GM18507 (cell line): ENCODE measurements at regions not wholly inside any gene's neighbourhood (a gene's known extent, or its start where the extent isn't known, plus 50 kb on each side); places are given as distances from the start of the nearest gene placed in this dataset.
"Not testable (repeated sequence)": the region's sequence is repeated elsewhere in the genome, so short reads cannot be mapped to it uniquely, and the experiment has no call there.

Source experiments
- DNase-seq: peaks from one replicate; pipeline ENCODE4 v3.0.0; 2011; ENCODE audit warnings: low read depth; ENCODE audit not compliant: insufficient read length; ENCODE audit errors: extremely low spot score
- FAIRE-seq: peaks from 2 replicates; lab custom pipeline; 2011; peaks lifted over from hg19 to GRCh38; lab: Jason Lieb, UNC

GRCh38 chr4:127479031-127479622, 153.6 kb upstream of the INTU start:
- no peak for DNase-seq
- FAIRE-seq = no peak

DNA sequence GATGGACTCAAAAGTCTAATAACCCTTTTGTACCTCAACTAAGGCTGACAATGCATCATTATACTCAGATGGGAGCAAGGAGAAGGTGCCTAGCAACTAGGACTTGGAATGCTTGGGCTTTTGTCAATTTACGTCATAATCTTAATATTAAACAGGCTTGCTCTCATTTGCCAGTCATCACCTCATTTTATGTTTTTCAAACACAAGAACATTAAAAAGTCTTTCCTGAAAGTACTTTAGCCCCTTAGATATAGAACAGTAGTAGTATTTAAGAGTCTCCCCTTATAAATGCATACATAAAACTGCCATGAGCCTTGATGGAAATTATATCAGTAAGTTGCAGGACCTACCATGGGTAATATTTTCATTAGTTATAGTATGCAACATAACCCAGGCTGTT, 150.7 kb upstream of the INTU start:
- FAIRE-seq (no peak), DNase-seq (no peak)

DNA sequence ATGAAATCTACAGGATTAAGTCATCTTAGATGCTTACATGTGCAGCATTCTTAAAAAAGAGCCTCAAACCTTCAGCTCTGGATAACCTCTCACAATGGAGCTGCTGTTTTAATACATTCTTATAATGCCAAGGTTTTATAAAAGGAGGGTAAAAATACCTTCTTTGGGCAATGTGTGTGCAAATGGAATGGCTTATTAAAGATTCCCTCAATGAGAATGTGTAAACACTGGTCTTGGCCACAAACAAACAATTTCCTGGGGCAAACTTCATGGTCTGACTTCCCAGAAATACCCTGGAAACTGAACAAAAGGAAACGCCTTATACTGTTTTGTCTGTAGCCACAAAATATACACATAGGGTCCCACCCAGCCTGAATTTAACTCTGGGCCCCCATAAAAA, 148.6 kb upstream of the INTU start:
- FAIRE-seq (no peak), DNase-seq (no peak)

DNA sequence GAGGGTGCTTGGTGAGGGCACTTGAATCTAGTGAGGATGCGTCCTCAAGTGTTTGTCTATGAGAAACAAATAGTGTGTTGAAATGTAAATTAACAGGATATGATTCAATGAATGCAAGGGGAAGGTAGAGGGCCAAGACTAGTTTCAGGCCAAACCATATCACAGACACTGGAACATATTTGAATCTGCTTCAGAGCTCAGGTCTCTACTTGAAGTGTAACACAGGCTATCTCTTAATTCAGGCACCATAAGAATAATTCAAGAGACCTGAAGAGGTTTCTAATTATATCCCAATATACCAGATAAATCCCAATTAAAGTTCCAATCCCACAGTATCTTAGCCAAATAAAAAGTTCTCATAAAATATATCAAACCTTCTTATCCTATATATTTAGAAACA, 146.5 kb upstream of the INTU start:
- no peak for FAIRE-seq
- DNase-seq = no peak

DNA sequence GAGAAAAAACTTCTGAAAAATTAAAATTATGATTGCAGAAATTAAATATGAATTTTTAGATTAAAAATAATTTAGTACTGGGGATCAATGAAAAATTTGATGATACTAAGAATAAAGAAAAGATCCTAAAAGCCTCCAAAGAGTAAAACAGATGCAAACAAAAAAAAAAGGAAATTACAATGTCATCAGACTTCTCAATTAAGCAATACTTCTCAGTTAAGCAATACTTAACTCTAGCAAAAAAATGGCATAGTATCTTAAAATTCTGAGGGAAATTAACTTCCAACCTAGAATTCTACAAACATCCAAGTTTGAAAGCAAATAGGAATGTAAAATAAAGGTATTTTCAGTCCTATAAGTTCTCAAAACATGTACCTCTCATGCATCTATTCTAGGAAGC, 141.2 kb upstream of the INTU start:
- DNase-seq = no peak
- FAIRE-seq = no peak

DNA sequence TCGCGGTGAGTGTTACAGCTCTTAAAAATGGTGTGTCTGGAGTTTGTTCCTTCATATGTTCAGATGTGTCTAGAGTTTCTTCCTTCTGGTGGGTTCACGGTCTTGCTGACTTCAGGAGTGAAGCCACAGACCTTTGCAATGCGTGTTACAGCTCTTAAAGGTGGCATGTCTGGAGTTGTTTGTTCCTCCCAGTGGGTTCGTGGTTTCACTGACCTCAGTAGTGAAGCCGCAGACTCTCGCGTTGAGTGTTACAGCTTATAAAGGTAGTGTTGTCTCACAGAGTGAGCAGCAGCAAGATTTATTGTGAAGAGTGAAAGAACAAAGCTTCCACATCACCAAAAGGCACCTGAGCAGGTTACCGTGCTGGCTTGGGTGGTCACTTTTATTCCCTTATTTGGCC, 135.9 kb upstream of the INTU start:
- not testable (repeated sequence) for FAIRE-seq, DNase-seq

DNA sequence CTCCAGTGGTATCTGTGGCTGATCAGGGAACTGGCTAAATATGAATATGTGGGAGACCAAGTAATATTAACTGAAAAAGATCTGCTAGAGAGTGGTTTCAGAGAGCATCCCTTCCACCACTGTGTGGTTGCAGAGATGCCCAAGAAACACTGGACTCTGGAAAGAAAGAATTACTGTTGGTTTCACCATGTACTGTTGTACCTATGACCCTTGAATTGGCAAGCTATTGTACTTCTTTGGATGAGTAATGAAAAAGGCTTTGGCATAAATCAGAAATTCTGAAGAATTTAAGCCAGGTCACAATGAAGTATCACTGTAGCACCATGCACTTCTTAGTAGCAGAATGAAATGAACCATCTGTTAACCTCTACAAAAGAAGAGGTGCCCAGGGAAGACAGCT, 134.4 kb upstream of the INTU start:
- no peak for DNase-seq

GRCh38 chr4:127500242-127500641, 132.5 kb upstream of the INTU start:
- FAIRE-seq (no peak), DNase-seq (no peak)

More for the DNA sequence above, 134.4 kb upstream of the INTU start:
- no peak for FAIRE-seq

DNA sequence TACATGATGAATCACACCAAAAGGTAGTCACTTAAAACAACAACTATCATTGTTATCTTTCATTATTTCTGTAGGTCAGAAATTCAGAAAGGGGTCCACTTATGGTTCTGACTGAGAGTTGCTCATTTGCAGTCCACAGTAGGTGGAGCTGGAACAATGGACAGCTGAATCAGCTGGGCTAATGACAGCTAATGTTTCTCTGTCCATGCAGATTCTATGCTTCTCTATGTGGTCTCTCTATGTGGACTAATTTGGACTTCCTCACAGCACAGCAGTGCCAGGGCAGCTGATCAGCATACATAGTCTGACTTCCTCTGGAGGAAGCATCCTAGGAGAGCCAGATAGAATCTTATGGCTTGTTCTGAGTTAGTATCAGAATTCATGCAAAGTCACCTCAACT, 131.7 kb upstream of the INTU start:
- DNase-seq (no peak), FAIRE-seq (no peak)

- DNase-seq = no peak
- FAIRE-seq = no peak
Measured at GRCh38 chr4:127503111-127503510, 129.6 kb upstream of the INTU start.

DNA sequence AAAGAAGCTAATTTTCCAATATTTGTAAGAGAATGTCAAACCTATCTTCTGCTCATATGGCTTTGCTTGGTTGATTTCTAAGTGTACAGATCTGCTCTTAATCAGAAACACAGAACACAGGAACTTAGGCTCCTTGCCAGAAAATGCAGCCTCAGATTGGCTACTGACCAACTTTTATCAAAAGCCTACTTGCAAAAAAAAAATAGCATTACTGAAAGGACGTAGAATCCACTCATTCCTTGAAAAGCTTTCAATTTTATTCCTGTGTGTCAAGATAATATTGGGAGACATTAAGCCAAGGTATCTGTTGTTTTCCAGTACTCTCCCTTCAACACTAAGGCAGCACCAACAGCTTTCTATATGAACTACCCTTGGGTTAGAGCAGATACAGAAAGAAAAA, 127.6 kb upstream of the INTU start:
- no peak for FAIRE-seq

DNA sequence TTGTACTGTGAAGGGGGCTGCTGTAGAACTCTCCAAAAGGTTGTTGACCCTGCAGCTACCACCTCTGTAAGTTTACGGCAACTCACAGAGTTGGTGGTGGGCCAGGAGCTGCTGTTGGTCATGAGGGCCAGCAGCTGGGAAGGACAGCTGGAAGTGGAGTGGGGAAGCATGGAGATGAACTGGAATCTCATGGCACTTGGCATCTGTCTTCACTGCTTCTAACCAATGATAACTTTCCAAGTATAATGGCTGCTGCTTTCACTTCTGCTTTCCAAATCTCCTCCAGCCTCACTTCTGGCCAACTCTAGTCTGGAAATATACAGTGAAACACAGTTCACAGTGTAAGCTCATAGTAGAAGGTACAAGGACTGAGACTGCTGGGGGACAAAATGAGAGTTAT, 126.5 kb upstream of the INTU start:
- FAIRE-seq = no peak
- DNase-seq = no peak

More for the DNA sequence above, 127.6 kb upstream of the INTU start:
- no peak for DNase-seq

DNA sequence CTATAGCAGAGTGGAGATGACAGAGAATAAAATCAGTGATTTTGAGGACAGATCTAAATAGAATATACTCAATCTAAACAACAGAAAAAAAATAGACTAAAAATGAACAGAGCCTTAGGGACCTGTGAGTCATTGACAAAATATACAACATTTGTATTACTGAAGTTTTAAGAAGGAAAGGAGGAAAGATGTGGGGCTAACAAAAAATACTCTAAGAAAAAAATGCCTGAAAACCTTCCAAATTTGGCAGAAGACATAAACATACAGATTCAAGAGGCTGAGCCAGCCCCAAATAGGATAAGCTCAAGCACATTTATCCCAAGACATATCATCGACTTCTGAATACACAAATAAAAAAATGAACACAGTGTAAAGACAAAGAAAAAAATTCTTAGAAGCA, 123.6 kb upstream of the INTU start:
- DNase-seq (no peak), FAIRE-seq (no peak)

GRCh38 chr4:127512672-127513071, 120.1 kb upstream of the INTU start:
- not testable (repeated sequence) for DNase-seq, FAIRE-seq

DNA sequence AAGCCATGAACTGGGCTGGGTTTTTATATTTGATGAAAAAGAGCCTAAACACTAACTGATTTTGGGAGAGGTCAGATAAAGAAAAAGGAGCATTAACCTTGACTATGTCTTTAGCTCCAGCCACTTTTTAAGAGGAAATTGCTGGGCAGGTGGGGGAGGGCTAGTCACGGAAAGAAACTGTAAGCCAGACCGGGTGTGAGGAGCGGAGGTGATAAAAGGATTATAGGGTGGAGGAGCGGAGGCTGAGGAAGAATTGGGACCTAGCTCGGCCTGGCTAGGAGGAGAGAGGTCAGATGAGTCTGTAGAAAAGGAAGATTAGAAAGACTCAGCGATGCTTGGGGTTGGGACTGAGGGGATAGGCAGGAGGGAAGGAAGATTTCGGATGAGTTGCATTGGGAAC, 117.5 kb upstream of the INTU start:
- not testable (repeated sequence) for FAIRE-seq, DNase-seq

- DNase-seq (no peak), FAIRE-seq (no peak)
Measured at GRCh38 chr4:127518046-127518445, 114.7 kb upstream of the INTU start.

DNA sequence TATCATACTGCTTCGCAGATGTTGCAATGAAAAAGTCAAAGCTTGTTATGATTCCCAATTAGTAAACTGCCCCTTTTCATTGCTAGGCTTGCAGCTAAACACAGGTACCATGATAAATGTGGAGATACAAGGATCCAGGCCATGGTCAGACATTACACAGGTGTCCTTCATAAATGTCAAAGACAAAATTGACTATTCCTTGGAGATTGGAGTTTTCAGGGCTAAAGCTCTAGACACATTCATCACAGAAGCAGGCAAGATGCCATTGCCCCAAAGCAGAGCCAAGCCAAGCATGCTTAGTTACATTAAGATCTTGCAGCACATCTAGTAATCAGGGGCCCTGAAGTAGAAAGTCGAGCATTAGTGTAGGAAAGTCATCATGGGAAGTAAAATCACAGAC, 111.3 kb upstream of the INTU start:
- no peak for FAIRE-seq
- DNase-seq = no peak

DNA sequence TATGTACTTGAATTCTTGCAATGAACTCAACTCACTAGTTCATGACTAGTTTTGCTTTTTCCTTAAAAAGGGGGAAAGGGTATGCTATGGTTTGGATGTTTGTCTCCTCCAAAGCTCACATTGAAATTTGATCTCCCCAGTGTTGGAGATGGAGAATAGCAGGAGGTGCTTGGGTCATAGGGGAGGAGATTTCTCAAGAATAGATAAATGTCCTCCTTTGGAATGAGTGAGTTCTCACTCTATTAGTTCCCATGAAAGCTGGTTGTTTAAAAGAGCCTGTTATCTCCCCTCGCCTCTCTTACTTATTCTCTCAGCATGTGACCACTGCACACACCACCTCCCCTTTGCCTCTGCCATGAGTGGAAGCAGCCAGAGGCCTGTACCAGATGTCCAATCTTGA, 109.4 kb upstream of the INTU start:
- DNase-seq (no peak), FAIRE-seq (no peak)

- FAIRE-seq (no peak), DNase-seq (no peak)
Measured at GRCh38 chr4:127525608-127526007, 107.1 kb upstream of the INTU start.

GRCh38 chr4:127528302-127528701, 104.5 kb upstream of the INTU start:
- FAIRE-seq (no peak), DNase-seq (no peak)

DNA sequence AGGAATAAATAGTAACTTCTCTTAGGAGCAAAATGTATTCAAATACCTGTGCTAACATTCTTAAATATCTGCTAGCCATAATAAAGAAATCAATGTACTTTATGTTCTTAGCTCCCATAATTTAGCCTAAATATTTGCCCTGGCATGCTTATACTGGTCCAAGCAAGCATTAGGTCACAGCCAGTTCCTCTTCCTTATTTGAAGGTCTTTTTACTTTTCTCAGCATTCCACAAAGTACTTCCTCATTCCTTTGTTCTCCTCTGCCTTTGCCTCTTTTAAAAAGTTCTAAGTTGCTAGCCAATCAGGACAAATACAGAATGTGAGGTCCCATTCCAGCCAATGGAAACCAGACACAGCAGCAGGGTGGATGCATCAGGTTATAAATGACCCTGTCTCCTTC, 102.9 kb upstream of the INTU start:
- not testable (repeated sequence) for FAIRE-seq, DNase-seq
